Right lobe of liver (tissue), 6 donors: ENCODE measurements at regions not wholly inside any gene's neighbourhood (a gene's known extent, or its start where the extent isn't known, plus 50 kb on each side); places are given as distances from the start of the nearest gene placed in this dataset.

Experiments used
- ATAC-seq, 4 donors: fragments of 200-7000 bp; cut with Tn5 transposase; one replicate each; pipeline ENCODE4 v1.9.1; 2020; ENCODE audit warnings: mild to moderate bottlenecking in 4 of 4, moderate library complexity in 4 of 4
- DNase-seq, 3 donors: peaks; one replicate each; pipeline ENCODE4 v3.0.0-alpha.2; 2020
- H3K27ac ChIP-seq, 3 donors: fragments of 200-600 bp; one replicate each; pipeline ENCODE4 v1.8.0; 2022
- H3K27me3 ChIP-seq, 2 donors: fragments of 200-600 bp; one replicate each; pipeline ENCODE4 v1.8.0; 2022
- H3K36me3 ChIP-seq, 4 donors: fragments of 200-600 bp; sonication (generic) in 1 of 4; one replicate each; pipeline versions ENCODE4 v1.5.1 to v1.8.0; 2017 to 2022; ENCODE audit warnings: control low read depth in 1 of 4
- H3K4me1 ChIP-seq, 4 donors: fragments of 200-600 bp; sonication (generic) in 1 of 4; one replicate each; pipeline versions ENCODE4 v1.5.1 to v1.8.0; 2017 to 2022; ENCODE audit warnings: control low read depth in 1 of 4
- H3K4me3 ChIP-seq, 3 donors: fragments of 200-600 bp; one replicate each; pipeline ENCODE4 v1.8.0; 2022
- H3K9me3 ChIP-seq, 4 donors: fragments of 200-600 bp; sonication (generic) in 1 of 4; one replicate each; pipeline versions ENCODE4 v1.5.1 to v1.8.0; 2017 to 2022; ENCODE audit warnings: control low read depth in 1 of 4
- CTCF ChIP-seq, 4 donors: fragments of 200-600 bp in 3 of 4; fragments of 450-650 bp in 1 of 4; IDR thresholded peaks; one replicate each; pipeline versions ENCODE4 v1.5.1 to v1.8.0; 2016 to 2022; ENCODE audit warnings: antibody characterized with exemption in 4 of 4, mild to moderate bottlenecking in 2 of 4
- POLR2A ChIP-seq: fragments of 450-650 bp; IDR thresholded peaks from one replicate; pipeline ENCODE4 v1.6.1; 2017; ENCODE audit warnings: antibody characterized with exemption, mild to moderate bottlenecking
- WGBS: methylation state at CpG from one replicate; pipeline ENCODE4 v1.1.6; 2018; ENCODE audit warnings: low coverage, low lambda C conversion rate; ENCODE audit not compliant: insufficient coverage; ENCODE audit errors: missing lambda C conversion rate; 5-methylcytosine and 5-hydroxymethylcytosine counted together
- intact Hi-C, 2 donors: fragments of 100-400 bp; cut with DNase I; formaldehyde crosslinking; loops; one replicate each; pipeline versions ENCODE4 v1.11.2 to v1.14.1; 2022
- donor health status: DM: no; HTN: yes; CAD: no.
- donor health status: DM: no; HTN: no; CAD: no.
- donor health status: DM: no; HTN: no; CAD: no.
- donor health status: DM: no; HTN: yes; CAD: no.
- donor health status: DM: no; HTN: yes; CAD: no.

- Histone ChIP-seq H3K27me3 (no peaks in the 10 kb centered on the region), H3K4me3 (no peak overlapping the region), H3K9me3 (no peaks in the 10 kb centered on the region), H3K36me3 (no peaks in the 10 kb centered on the region), H3K27ac (no peak overlapping the region), H3K4me1 (no peaks in the 10 kb centered on the region)
- intact Hi-C loops = no loop called here
- TF ChIP-seq POLR2A = no peak
- TF ChIP-seq CTCF (IDR thresholded peaks at IDR 0.05) = no peak
- WGBS = 35% methylated on average over 4 of the region's 4 CpGs
- DNase-seq (no peak), ATAC-seq (no peak)
These were observed 121.3 kb upstream of the DDX18 start for GRCh38 chr2:117693154-117693553.

- intact Hi-C loops = no loop called here
- Histone ChIP-seq H3K4me1 (no peaks in the 10 kb centered on the region), H3K9me3 (no peaks in the 10 kb centered on the region), H3K27ac (no peak overlapping the region), H3K36me3 (no peaks in the 10 kb centered on the region), H3K4me3 (no peak overlapping the region), H3K27me3 (no peaks in the 10 kb centered on the region)
- WGBS = 63% methylated on average over 2 of the region's 2 CpGs
- DNase-seq (no peak), ATAC-seq (no peak)
- no peak for TF ChIP-seq POLR2A
- no peak for TF ChIP-seq CTCF (IDR thresholded peaks at IDR 0.05)
These were observed 120.8 kb upstream of the DDX18 start for GRCh38 chr2:117693651-117694050.

- H3K36me3 ChIP-seq = no peaks in the 10 kb centered on the region
- WGBS = 59% methylated on average over 4 of the region's 4 CpGs
- no peaks in the 10 kb centered on the region for H3K27me3 ChIP-seq
- intact Hi-C loops = no loop called here
- no peaks in the 10 kb centered on the region for H3K9me3 ChIP-seq
- TF ChIP-seq CTCF (IDR thresholded peaks at IDR 0.05) = no peak
- no peak for TF ChIP-seq POLR2A
- DNase-seq = no peak
- no peaks in the 10 kb centered on the region for H3K4me1 ChIP-seq
- no peak overlapping the region for H3K27ac ChIP-seq
- no peak overlapping the region for H3K4me3 ChIP-seq
- no peak for ATAC-seq
These were observed 116.2 kb upstream of the DDX18 start for GRCh38 chr2:117698287-117698686.

- Histone ChIP-seq H3K36me3 (no peaks in the 10 kb centered on the region), H3K27ac (no peak overlapping the region), H3K9me3 (no peaks in the 10 kb centered on the region), H3K4me3 (no peak overlapping the region), H3K4me1 (no peaks in the 10 kb centered on the region), H3K27me3 (no peaks in the 10 kb centered on the region)
- ATAC-seq (no peak), DNase-seq (no peak)
- TF ChIP-seq CTCF (IDR thresholded peaks at IDR 0.05) (no peak), POLR2A (no peak)
- WGBS = 39% methylated on average over 4 of the region's 4 CpGs
- intact Hi-C loops = no loop called here
These were observed 115.7 kb upstream of the DDX18 start for GRCh38 chr2:117698819-117699218.

- H3K4me3 ChIP-seq = no peak overlapping the region
- ATAC-seq (no peak), DNase-seq (no peak)
- no peak overlapping the region for H3K27ac ChIP-seq
- no peak for TF ChIP-seq CTCF (IDR thresholded peaks at IDR 0.05)
- TF ChIP-seq POLR2A = no peak
- no peaks in the 10 kb centered on the region for H3K4me1 ChIP-seq
- H3K9me3 ChIP-seq = no peaks in the 10 kb centered on the region
- H3K36me3 ChIP-seq = no peaks in the 10 kb centered on the region
- no peaks in the 10 kb centered on the region for H3K27me3 ChIP-seq
- intact Hi-C loops = no loop called here
- WGBS = 15% methylated on average over 2 of the region's 2 CpGs
These were observed 114.0 kb upstream of the DDX18 start for GRCh38 chr2:117700471-117700870.
